Sigmoid colon (tissue), 6 donors: ENCODE measurements at regions not wholly inside any gene's neighbourhood (a gene's known extent, or its start where the extent isn't known, plus 50 kb on each side); places are given as distances from the start of the nearest gene placed in this dataset.

ENCODE experiments used
- DNase-seq: peaks from one replicate; pipeline ENCODE4 v3.0.0-alpha.2; 2019
- H3K27ac ChIP-seq, 4 donors: fragments of 200-600 bp; sonication (generic); one replicate each; pipeline ENCODE4 v1.5.1; 2016 to 2019; ENCODE audit warnings: mild to moderate bottlenecking in 1 of 4
- H3K27me3 ChIP-seq, 3 donors: fragments of 200-600 bp; sonication (generic); one replicate each; pipeline ENCODE4 v1.5.1; 2019; ENCODE audit warnings: mild to moderate bottlenecking in 1 of 3
- H3K36me3 ChIP-seq, 4 donors: fragments of 200-600 bp; sonication (generic); one replicate each; pipeline ENCODE4 v1.5.1; 2016 to 2019
- H3K4me1 ChIP-seq, 4 donors: fragments of 200-600 bp; sonication (generic); one replicate each; pipeline ENCODE4 v1.5.1; 2017 to 2019
- H3K4me3 ChIP-seq, 4 donors: fragments of 200-600 bp; sonication (generic); one replicate each; pipeline ENCODE4 v1.5.1; 2017 to 2019; ENCODE audit warnings: mild to moderate bottlenecking in 2 of 4, moderate library complexity in 1 of 4
- H3K9me3 ChIP-seq, 4 donors: fragments of 200-600 bp in 3 of 4; sonication (generic) in 3 of 4; one replicate each; pipeline versions ENCODE4 v1.5.1 to v1.6.1; 2013 to 2019
- CTCF ChIP-seq, 4 experiments: fragments of 450-650 bp in 3 of 4; fragments of 200-600 bp in 1 of 4; IDR thresholded peaks; one replicate each; pipeline ENCODE4 v1.5.1; 2016 to 2019; ENCODE audit warnings: antibody characterized with exemption in 4 of 4, mild to moderate bottlenecking in 3 of 4, moderate library complexity in 2 of 4
- EP300 ChIP-seq, 4 donors: sonication (generic); formaldehyde crosslinking; IDR thresholded peaks; one replicate each; pipeline ENCODE4 v1.6.1; 2017; ENCODE audit warnings: antibody characterized with exemption in 4 of 4
- POLR2A ChIP-seq, 2 donors: fragments of 450-650 bp; IDR thresholded peaks; one replicate each; pipeline ENCODE4 v1.6.1; 2016; ENCODE audit warnings: antibody characterized with exemption in 2 of 2, mild to moderate bottlenecking in 2 of 2, moderate library complexity in 2 of 2
- POLR2AphosphoS5 ChIP-seq, 4 donors: sonication (generic); formaldehyde crosslinking; IDR thresholded peaks; one replicate each; pipeline ENCODE4 v1.6.1; 2017; ENCODE audit warnings: antibody characterized with exemption in 4 of 4
- WGBS, 2 donors: extraction: QIAGEN DNeasy Blood & Tissue Kit; methylation state at CpG; one replicate each; pipeline ENCODE4 v1.1.7; 2013; 5-methylcytosine and 5-hydroxymethylcytosine counted together
- intact Hi-C: fragments of 100-400 bp; cut with DNase I; formaldehyde crosslinking; loops from one replicate; pipeline ENCODE4 v1.15.1; 2023
- donor health status: healthy with polysubstance abuse.
- donor health status: healthy.

- TF ChIP-seq EP300 (IDR thresholded peaks at IDR 0.05) (no peak), POLR2AphosphoS5 (IDR thresholded peaks at IDR 0.05) (no peak), CTCF (IDR thresholded peaks at IDR 0.05) (no peak), POLR2A (IDR thresholded peaks at IDR 0.05) (no peak)
- WGBS, 2 donors, result 74 to 76% methylated on average over 6 of the region's 6 CpGs
- no peaks in the 10 kb centered on the region for H3K9me3 ChIP-seq
These were observed 475.2 kb downstream of the CDK5RAP2 start for GRCh38 chr9:120104771-120105170.

GRCh38 chr9:120100595-120100994 is 479.4 kb downstream of the CDK5RAP2 start:
- TF ChIP-seq CTCF (IDR thresholded peaks at IDR 0.05) (no peak), POLR2A (IDR thresholded peaks at IDR 0.05) (no peak), POLR2AphosphoS5 (IDR thresholded peaks at IDR 0.05) (no peak), EP300 (IDR thresholded peaks at IDR 0.05) (no peak)
- Histone ChIP-seq H3K27ac (no peak overlapping the region), H3K4me3 (no peak overlapping the region), H3K27me3 (no peaks in the 10 kb centered on the region), H3K4me1 (no peaks in the 10 kb centered on the region), H3K36me3 (no peaks in the 10 kb centered on the region), H3K9me3 (no peaks in the 10 kb centered on the region)
- intact Hi-C loops, result no loop called here
- 73 to 76% methylated on average over 3 of the region's 3 CpGs for WGBS, 2 donors
- DNase-seq, result no peak

More at GRCh38 chr9:120104771-120105170, 475.2 kb downstream of the CDK5RAP2 start:
- intact Hi-C loops, result no loop called here
- Histone ChIP-seq H3K36me3 (no peaks in the 10 kb centered on the region), H3K4me1 (no peaks in the 10 kb centered on the region), H3K27me3 (no peaks in the 10 kb centered on the region), H3K27ac (no peak overlapping the region), H3K4me3 (no peak overlapping the region)
- DNase-seq, result no peak

- Histone ChIP-seq H3K4me3 (no peak overlapping the region), H3K9me3 (no peaks in the 10 kb centered on the region), H3K36me3 (no peaks in the 10 kb centered on the region), H3K27ac (no peak overlapping the region), H3K4me1 (no peaks in the 10 kb centered on the region), H3K27me3 (no peaks in the 10 kb centered on the region)
- intact Hi-C loops, result no loop called here
- WGBS, 2 donors, result 84 to 88% methylated on average over 4 of the region's 4 CpGs
- no peak for TF ChIP-seq CTCF (IDR thresholded peaks at IDR 0.05)
- no peak for TF ChIP-seq POLR2AphosphoS5 (IDR thresholded peaks at IDR 0.05)
- TF ChIP-seq EP300 (IDR thresholded peaks at IDR 0.05), result no peak
- TF ChIP-seq POLR2A (IDR thresholded peaks at IDR 0.05), result no peak
- no peak for DNase-seq
These were observed 480.9 kb downstream of the CDK5RAP2 start for GRCh38 chr9:120099065-120099464.

GRCh38 chr9:120098584-120098983 is 481.4 kb downstream of the CDK5RAP2 start:
- Histone ChIP-seq H3K9me3 (no peaks in the 10 kb centered on the region), H3K27ac (no peak overlapping the region), H3K36me3 (no peaks in the 10 kb centered on the region), H3K27me3 (no peaks in the 10 kb centered on the region), H3K4me3 (no peak overlapping the region), H3K4me1 (no peaks in the 10 kb centered on the region)
- whole genome bisulfite sequencing, 2 donors, result 66 to 70% methylated on average over 6 of the region's 6 CpGs
- DNase-seq, result no peak
- intact Hi-C loops, result no loop called here
- TF ChIP-seq EP300 (IDR thresholded peaks at IDR 0.05) (no peak), POLR2AphosphoS5 (IDR thresholded peaks at IDR 0.05) (no peak), POLR2A (IDR thresholded peaks at IDR 0.05) (no peak), CTCF (IDR thresholded peaks at IDR 0.05) (no peak)

- 49 to 66% methylated on average over 3 of the region's 3 CpGs for WGBS, 2 donors
- no peak overlapping the region for H3K4me3 ChIP-seq
- no peaks in the 10 kb centered on the region for H3K27me3 ChIP-seq
- intact Hi-C loops, result no loop called here
- no peaks in the 10 kb centered on the region for H3K36me3 ChIP-seq
- TF ChIP-seq CTCF (IDR thresholded peaks at IDR 0.05) (no peak), POLR2AphosphoS5 (IDR thresholded peaks at IDR 0.05) (no peak), EP300 (IDR thresholded peaks at IDR 0.05) (no peak), POLR2A (IDR thresholded peaks at IDR 0.05) (no peak)
- no peaks in the 10 kb centered on the region for H3K9me3 ChIP-seq
- no peaks in the 10 kb centered on the region for H3K4me1 ChIP-seq
- no peak for DNase-seq
- H3K27ac ChIP-seq, result no peak overlapping the region
These were observed 488.8 kb downstream of the CDK5RAP2 start for GRCh38 chr9:120091206-120091605.
